MM.1S (cell line): ENCODE measurements at regions not wholly inside any gene's neighbourhood (a gene's known extent, or its start where the extent isn't known, plus 50 kb on each side); places are given as distances from the start of the nearest gene placed in this dataset.

Source experiments
- DNase-seq: peaks from one replicate; pipeline ENCODE4 v3.0.0-alpha.2; 2015
- H2AFZ ChIP-seq: fragments of 300-600 bp; sonication (generic); 2 replicates; pipeline ENCODE4 v1.6.0; 2016; ENCODE audit warnings: antibody characterized with exemption, low read length
- H3F3A ChIP-seq: fragments of 300-600 bp; sonication (generic); 2 replicates; pipeline ENCODE4 v1.6.1; 2016; ENCODE audit warnings: mild to moderate bottlenecking, antibody characterized with exemption, low read length, moderate library complexity, mixed read lengths; ENCODE audit not compliant: insufficient read depth
- H3K27ac ChIP-seq: fragments of 300-600 bp; sonication (generic); 2 replicates; pipeline ENCODE4 v1.5.1; 2016; ENCODE audit warnings: mild to moderate bottlenecking, low read length
- H3K27me3 ChIP-seq: fragments of 300-600 bp; sonication (generic); replicated peaks from 2 replicates; pipeline ENCODE4 v1.6.0; 2016; ENCODE audit warnings: low read length; ENCODE audit not compliant: insufficient read depth
- H3K36me3 ChIP-seq: fragments of 300-600 bp; sonication (generic); replicated peaks from 2 replicates; pipeline ENCODE4 v1.6.1; 2016; ENCODE audit warnings: mild to moderate bottlenecking, low read length, mixed read lengths; ENCODE audit not compliant: insufficient read depth
- H3K4me1 ChIP-seq: fragments of 300-600 bp; sonication (generic); 2 replicates; pipeline ENCODE4 v1.6.1; 2016; ENCODE audit warnings: low read length, mixed read lengths
- H3K4me2 ChIP-seq: fragments of 300-600 bp; sonication (generic); 2 replicates; pipeline ENCODE4 v1.6.0; 2016; ENCODE audit warnings: low read depth, low read length
- H3K4me3 ChIP-seq: fragments of 300-600 bp; sonication (generic); 2 replicates; pipeline ENCODE4 v1.5.1; 2016; ENCODE audit warnings: low read length, mixed read lengths
- H3K79me2 ChIP-seq: fragments of 300-600 bp; sonication (generic); 2 replicates; pipeline ENCODE4 v1.6.1; 2016; ENCODE audit warnings: mixed run types, low read length, mixed read lengths
- H3K9ac ChIP-seq: fragments of 300-600 bp; sonication (generic); 2 replicates; pipeline ENCODE4 v1.6.1; 2016; ENCODE audit warnings: low read length, mixed read lengths
- H3K9me2 ChIP-seq: fragments of 300-600 bp; sonication (generic); replicated peaks from 2 replicates; pipeline ENCODE4 v1.6.1; 2016; ENCODE audit warnings: mild to moderate bottlenecking, low read length, mixed read lengths; ENCODE audit not compliant: insufficient read depth
- H3K9me3 ChIP-seq: fragments of 300-600 bp; sonication (generic); replicated peaks from 2 replicates; pipeline ENCODE4 v1.6.1; 2016; ENCODE audit warnings: mild to moderate bottlenecking, low read length, mixed read lengths; ENCODE audit not compliant: insufficient read depth
- H4K20me1 ChIP-seq: fragments of 300-600 bp; sonication (generic); 2 replicates; pipeline ENCODE4 v1.6.1; 2016; ENCODE audit warnings: mild to moderate bottlenecking, low read length, moderate library complexity, mixed read lengths; ENCODE audit not compliant: insufficient read depth
- EZH2 ChIP-seq: fragments of 300-600 bp; sonication (generic); optimal IDR thresholded peaks from 2 replicates; pipeline ENCODE3; 2017; ENCODE audit warnings: low read depth, mild to moderate bottlenecking, antibody characterized with exemption, low read length, mixed read lengths
- EZH2phosphoT487 ChIP-seq: fragments of 300-600 bp; sonication (generic); IDR thresholded peaks from 2 replicates; pipeline ENCODE4 v1.6.1; 2018; ENCODE audit warnings: antibody characterized with exemption, low read length
- TF ChIP-seq, protein P1 (sequence below): fragments of 300-600 bp; sonication (generic); IDR thresholded peaks from 2 replicates; pipeline ENCODE4 v1.5.1; 2016; ENCODE audit warnings: antibody characterized with exemption, low read length, mixed read lengths

DNA sequence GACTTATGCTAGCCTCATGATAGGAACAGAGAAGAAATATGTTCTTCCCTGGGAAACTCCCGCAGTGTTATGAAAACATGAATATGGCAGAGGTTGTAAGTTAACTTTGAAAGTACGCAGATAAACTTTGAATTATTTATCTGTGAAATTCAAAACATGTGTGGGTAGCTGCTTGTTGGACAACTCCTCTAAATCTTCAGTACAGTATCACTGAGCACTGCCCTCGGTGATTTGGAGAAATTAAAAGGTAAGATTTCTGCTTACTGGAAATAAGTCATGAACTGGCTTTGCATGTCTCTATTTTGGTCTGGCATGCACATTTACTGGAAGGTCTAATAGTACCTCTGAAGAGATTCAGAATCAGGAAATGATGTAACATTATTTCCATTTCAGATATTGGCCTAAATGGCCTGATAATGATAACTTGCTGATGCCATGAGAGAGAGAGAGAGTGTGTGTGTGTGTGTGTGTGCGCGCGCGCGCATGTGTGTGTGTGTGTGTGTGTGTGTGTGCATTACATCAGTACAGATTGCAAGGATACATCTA, 1441.9 kb upstream of the FLRT2 start:
- H4K20me1 ChIP-seq = no peaks in the 10 kb centered on the region
- no peaks in the 10 kb centered on the region for H3K36me3 ChIP-seq
- H3K79me2 ChIP-seq = no peaks in the 10 kb centered on the region
- no peaks in the 10 kb centered on the region for H3F3A ChIP-seq
- H3K27ac ChIP-seq = no peak overlapping the region
- no peaks in the 10 kb centered on the region for H3K27me3 ChIP-seq
- TF ChIP-seq, protein P1, sequence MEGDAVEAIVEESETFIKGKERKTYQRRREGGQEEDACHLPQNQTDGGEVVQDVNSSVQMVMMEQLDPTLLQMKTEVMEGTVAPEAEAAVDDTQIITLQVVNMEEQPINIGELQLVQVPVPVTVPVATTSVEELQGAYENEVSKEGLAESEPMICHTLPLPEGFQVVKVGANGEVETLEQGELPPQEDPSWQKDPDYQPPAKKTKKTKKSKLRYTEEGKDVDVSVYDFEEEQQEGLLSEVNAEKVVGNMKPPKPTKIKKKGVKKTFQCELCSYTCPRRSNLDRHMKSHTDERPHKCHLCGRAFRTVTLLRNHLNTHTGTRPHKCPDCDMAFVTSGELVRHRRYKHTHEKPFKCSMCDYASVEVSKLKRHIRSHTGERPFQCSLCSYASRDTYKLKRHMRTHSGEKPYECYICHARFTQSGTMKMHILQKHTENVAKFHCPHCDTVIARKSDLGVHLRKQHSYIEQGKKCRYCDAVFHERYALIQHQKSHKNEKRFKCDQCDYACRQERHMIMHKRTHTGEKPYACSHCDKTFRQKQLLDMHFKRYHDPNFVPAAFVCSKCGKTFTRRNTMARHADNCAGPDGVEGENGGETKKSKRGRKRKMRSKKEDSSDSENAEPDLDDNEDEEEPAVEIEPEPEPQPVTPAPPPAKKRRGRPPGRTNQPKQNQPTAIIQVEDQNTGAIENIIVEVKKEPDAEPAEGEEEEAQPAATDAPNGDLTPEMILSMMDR = no peak
- TF ChIP-seq EZH2phosphoT487 = no peak
- TF ChIP-seq EZH2 = no peak
- H3K4me3 ChIP-seq = no peak overlapping the region
- no peak for DNase-seq
- H2AFZ ChIP-seq = no peak overlapping the region
- no peaks in the 10 kb centered on the region for H3K9me2 ChIP-seq
- H3K4me1 ChIP-seq = no peaks in the 10 kb centered on the region
- H3K9ac ChIP-seq = no peak overlapping the region
- no peak overlapping the region for H3K4me2 ChIP-seq
- no peaks in the 10 kb centered on the region for H3K9me3 ChIP-seq

DNA sequence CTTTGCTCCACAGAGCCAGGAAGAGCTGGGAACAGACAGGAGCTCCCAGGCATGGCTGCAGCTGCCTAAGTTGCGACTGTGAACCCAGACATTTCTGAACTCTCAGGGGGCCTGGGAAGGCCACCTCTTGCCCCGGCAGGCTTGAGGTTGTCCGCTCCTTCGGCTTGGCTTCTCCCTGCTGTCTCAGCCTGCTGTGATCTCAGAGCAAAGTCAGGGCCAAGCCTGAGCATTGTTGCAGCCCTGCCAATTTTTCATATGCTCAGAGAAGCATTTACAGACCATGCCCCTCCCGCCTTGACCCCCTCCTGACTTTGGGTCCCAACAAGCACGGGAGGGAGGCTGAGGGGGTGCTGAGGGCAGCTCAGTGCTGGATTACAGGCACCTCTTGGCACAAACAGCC, 1439.1 kb upstream of the FLRT2 start:
- Histone ChIP-seq H3K4me2 (no peak overlapping the region), H3K36me3 (no peaks in the 10 kb centered on the region), H4K20me1 (no peaks in the 10 kb centered on the region), H3K9me2 (no peaks in the 10 kb centered on the region), H3K4me1 (no peaks in the 10 kb centered on the region), H3K9me3 (no peaks in the 10 kb centered on the region), H3F3A (no peaks in the 10 kb centered on the region), H3K79me2 (no peaks in the 10 kb centered on the region), H2AFZ (no peak overlapping the region), H3K27ac (no peak overlapping the region), H3K9ac (no peak overlapping the region), H3K27me3 (no peaks in the 10 kb centered on the region), H3K4me3 (no peak overlapping the region)
- no peak for DNase-seq
- TF ChIP-seq, protein P1 = no peak
- TF ChIP-seq EZH2phosphoT487 (no peak), EZH2 (no peak)

DNA sequence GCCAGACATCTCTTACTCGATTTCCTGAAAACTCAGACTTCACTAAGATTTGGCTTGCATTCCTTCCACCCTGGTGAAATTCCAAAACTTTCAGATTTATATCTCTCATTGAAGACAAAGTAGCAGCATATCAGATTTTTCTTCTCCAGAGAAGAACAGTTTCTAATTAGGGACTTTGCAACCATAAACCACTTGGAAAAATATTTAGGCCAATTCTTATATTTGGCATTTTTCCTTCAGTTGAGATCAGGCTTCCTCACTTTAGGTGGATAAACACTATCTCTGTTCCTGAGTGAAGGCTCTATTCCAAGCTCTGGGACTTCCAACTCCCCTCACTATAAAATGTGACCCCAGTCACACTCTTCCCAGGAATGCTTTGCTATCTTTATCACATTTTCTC, 1434.3 kb upstream of the FLRT2 start:
- H4K20me1 ChIP-seq = no peaks in the 10 kb centered on the region
- H3K9me3 ChIP-seq = no peaks in the 10 kb centered on the region
- no peaks in the 10 kb centered on the region for H3K79me2 ChIP-seq
- H3K9me2 ChIP-seq = no peaks in the 10 kb centered on the region
- TF ChIP-seq EZH2phosphoT487 = no peak
- no peak for TF ChIP-seq EZH2
- TF ChIP-seq, protein P1 = no peak
- H3F3A ChIP-seq = no peaks in the 10 kb centered on the region
- DNase-seq = no peak
- no peak overlapping the region for H3K9ac ChIP-seq
- no peak overlapping the region for H3K4me2 ChIP-seq
- no peak overlapping the region for H3K27ac ChIP-seq
- H3K4me1 ChIP-seq = no peaks in the 10 kb centered on the region
- no peak overlapping the region for H3K4me3 ChIP-seq
- H3K27me3 ChIP-seq = no peaks in the 10 kb centered on the region
- no peak overlapping the region for H2AFZ ChIP-seq
- H3K36me3 ChIP-seq = no peaks in the 10 kb centered on the region
